ENCODE measurements at regions not wholly inside any gene's neighbourhood (a gene's known extent, or its start where the extent isn't known, plus 50 kb on each side); places are given as distances from the start of the nearest gene placed in this dataset.

DNA sequence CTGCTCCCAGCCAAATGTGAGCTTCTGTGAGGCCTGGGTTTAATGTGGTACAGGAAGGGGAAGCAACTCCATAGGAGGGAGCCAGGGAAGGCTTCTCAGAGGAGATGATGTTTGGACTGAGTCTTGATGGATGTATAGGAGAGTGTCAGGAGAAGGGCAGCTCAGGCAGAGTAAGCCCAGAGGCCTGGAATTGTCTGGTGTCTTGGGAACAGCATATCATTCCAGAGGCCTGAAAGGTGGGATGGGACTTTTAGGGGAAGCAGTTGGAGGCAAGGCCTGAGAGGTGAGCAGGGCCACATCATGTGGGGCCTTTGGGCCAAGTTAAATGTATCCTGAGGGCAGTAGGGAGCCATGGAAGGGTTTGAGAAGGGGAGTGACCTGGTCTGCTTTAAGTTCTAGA lies 148.6 kb upstream of the WNT4 start:
- no peaks in the 10 kb centered on the region for H3K36me3 ChIP-seq (ENCODE audit: insufficient read depth, low read length)
- no peaks in the 10 kb centered on the region for H3K4me1 ChIP-seq (ENCODE audit: insufficient read depth, low read length)
- no peak overlapping the region for H3K4me3 Mint-ChIP-seq (ENCODE audit: unreplicated experiment)
- H3K9me3 ChIP-seq (ENCODE audit: insufficient read depth, low read depth, low read length) = no peaks in the 10 kb centered on the region
- H3K27ac Mint-ChIP-seq (ENCODE audit: unreplicated experiment) = no peak overlapping the region
- H4K20me1 ChIP-seq (ENCODE audit: insufficient read depth, low read length) = no peaks in the 10 kb centered on the region
- H2AFZ ChIP-seq (ENCODE audit: low read depth, low read length) = no peak overlapping the region
- no peak overlapping the region for H3K27ac ChIP-seq (ENCODE audit: low read depth, low read length)
- no peak overlapping the region for H3K4me3 ChIP-seq (ENCODE audit: insufficient read depth, low read depth, low read length)
- DNase-seq (ENCODE audit: low read depth) (no peak), FAIRE-seq (no peak)
- H3K79me2 ChIP-seq (ENCODE audit: insufficient read depth, low read length) = no peaks in the 10 kb centered on the region
- H3K4me2 ChIP-seq (ENCODE audit: low read length) = no peak overlapping the region
- peaks cover 9% of the 10 kb centered on the region for H3K27me3 ChIP-seq (ENCODE audit: insufficient read depth, low read length)
- no peak overlapping the region for H3K9ac ChIP-seq (ENCODE audit: low read length)
- no peak for TF ChIP-seq EZH2 (IDR thresholded peaks at IDR 0.05; ENCODE audit: insufficient read depth, low read length)
- TF ChIP-seq CTCF (IDR thresholded peaks at IDR 0.05; ENCODE audit: insufficient read depth, low read depth, low read length) = no peak
- H3K9me3 Mint-ChIP-seq (ENCODE audit: unreplicated experiment) = peaks cover 9% of the 10 kb centered on the region
- H3K4me1 Mint-ChIP-seq (ENCODE audit: low read depth, unreplicated experiment) = peaks cover 19% of the 10 kb centered on the region
- H3K36me3 Mint-ChIP-seq (ENCODE audit: low read depth, unreplicated experiment) = peaks cover 2% of the 10 kb centered on the region
- H3K27me3 Mint-ChIP-seq (ENCODE audit: low read depth, unreplicated experiment) = peaks cover 7% of the 10 kb centered on the region

GRCh38 chr1:22292011-22292788 lies 149.3 kb upstream of the WNT4 start:
- H3K9me3 Mint-ChIP-seq (ENCODE audit: unreplicated experiment) = peaks cover 9% of the 10 kb centered on the region
- TF ChIP-seq CTCF (IDR thresholded peaks at IDR 0.05; ENCODE audit: insufficient read depth, low read depth, low read length) (no peak), EZH2 (IDR thresholded peaks at IDR 0.05; ENCODE audit: insufficient read depth, low read length) (no peak)
- DNase-seq (ENCODE audit: low read depth) = no peak

GRCh38 chr1:22295396-22295795 lies 152.5 kb upstream of the WNT4 start:
- no peak for DNase-seq (ENCODE audit: low read depth)
- H3K27ac ChIP-seq (ENCODE audit: low read depth, low read length) = no peak overlapping the region
- H3K4me3 ChIP-seq (ENCODE audit: insufficient read depth, low read depth, low read length) = no peak overlapping the region
- H3K4me2 ChIP-seq (ENCODE audit: low read length) = no peak overlapping the region
- no peaks in the 10 kb centered on the region for H3K9me3 ChIP-seq (ENCODE audit: insufficient read depth, low read depth, low read length)
- H3K4me3 Mint-ChIP-seq (ENCODE audit: unreplicated experiment) = no peak overlapping the region
- no peaks in the 10 kb centered on the region for H3K79me2 ChIP-seq (ENCODE audit: insufficient read depth, low read length)
- no peak for TF ChIP-seq EZH2 (IDR thresholded peaks at IDR 0.05; ENCODE audit: insufficient read depth, low read length)
- no peak for TF ChIP-seq CTCF (IDR thresholded peaks at IDR 0.05; ENCODE audit: insufficient read depth, low read depth, low read length)
- H2AFZ ChIP-seq (ENCODE audit: low read depth, low read length) = no peak overlapping the region
- H3K36me3 Mint-ChIP-seq (ENCODE audit: low read depth, unreplicated experiment) = peaks cover 2% of the 10 kb centered on the region
- no peak overlapping the region for H3K9ac ChIP-seq (ENCODE audit: low read length)
- H3K27me3 Mint-ChIP-seq (ENCODE audit: low read depth, unreplicated experiment) = peaks cover 11% of the 10 kb centered on the region
- H3K27ac Mint-ChIP-seq (ENCODE audit: unreplicated experiment) = no peak overlapping the region
- peaks cover 9% of the 10 kb centered on the region for H3K27me3 ChIP-seq (ENCODE audit: insufficient read depth, low read length)
- FAIRE-seq = no peak
- peaks cover 8% of the 10 kb centered on the region for H3K4me1 Mint-ChIP-seq (ENCODE audit: low read depth, unreplicated experiment)
- peaks cover 13% of the 10 kb centered on the region for H3K9me3 Mint-ChIP-seq (ENCODE audit: unreplicated experiment)
- H3K36me3 ChIP-seq (ENCODE audit: insufficient read depth, low read length) = no peaks in the 10 kb centered on the region
- H3K4me1 ChIP-seq (ENCODE audit: insufficient read depth, low read length) = no peaks in the 10 kb centered on the region
- H4K20me1 ChIP-seq (ENCODE audit: insufficient read depth, low read length) = no peaks in the 10 kb centered on the region

More at GRCh38 chr1:22292011-22292788, 149.3 kb upstream of the WNT4 start:
- no peak for FAIRE-seq
- Histone ChIP-seq H3K9ac (ENCODE audit: low read length) (no peak overlapping the region), H3K9me3 (ENCODE audit: insufficient read depth, low read depth, low read length) (no peaks in the 10 kb centered on the region), H3K27me3 (ENCODE audit: insufficient read depth, low read length) (peaks cover 10% of the 10 kb centered on the region), H4K20me1 (ENCODE audit: insufficient read depth, low read length) (no peaks in the 10 kb centered on the region), H2AFZ (ENCODE audit: low read depth, low read length) (no peak overlapping the region), H3K27ac (ENCODE audit: low read depth, low read length) (no peak overlapping the region), H3K4me3 (ENCODE audit: insufficient read depth, low read depth, low read length) (no peak overlapping the region), H3K4me2 (ENCODE audit: low read length) (no peak overlapping the region), H3K4me1 (ENCODE audit: insufficient read depth, low read length) (no peaks in the 10 kb centered on the region), H3K79me2 (ENCODE audit: insufficient read depth, low read length) (no peaks in the 10 kb centered on the region), H3K36me3 (ENCODE audit: insufficient read depth, low read length) (no peaks in the 10 kb centered on the region)
- H3K4me1 Mint-ChIP-seq (ENCODE audit: low read depth, unreplicated experiment) = peaks cover 20% of the 10 kb centered on the region
- peaks cover 7% of the 10 kb centered on the region for H3K27me3 Mint-ChIP-seq (ENCODE audit: low read depth, unreplicated experiment)
- no peak overlapping the region for H3K4me3 Mint-ChIP-seq (ENCODE audit: unreplicated experiment)
- H3K36me3 Mint-ChIP-seq (ENCODE audit: low read depth, unreplicated experiment) = peaks cover 2% of the 10 kb centered on the region
- H3K27ac Mint-ChIP-seq (ENCODE audit: unreplicated experiment) = no peak overlapping the region
